Keratinocyte (primary cell): ENCODE measurements at regions not wholly inside any gene's neighbourhood (a gene's known extent, or its start where the extent isn't known, plus 50 kb on each side); places are given as distances from the start of the nearest gene placed in this dataset.

ENCODE experiments used
- EZH2 ChIP-seq: IDR thresholded peaks from one replicate; pipeline ENCODE4 v1.6.1; 2012; ENCODE audit warnings: inconsistent platforms, mild to moderate bottlenecking, low read length, moderate library complexity
- TF ChIP-seq, protein P1 (sequence below), 3 experiments: IDR thresholded peaks in 1 of 3; conservative IDR thresholded peaks in 1 of 3; optimal IDR thresholded peaks in 1 of 3; 2 replicates in 2 of 3; 3 replicates in 1 of 3; pipeline versions ENCODE3 to v1.5.1; 2011; ENCODE audit warnings: low read length in 3 of 3, mild to moderate bottlenecking in 3 of 3, moderate library complexity in 2 of 3, control low read depth in 1 of 3, inconsistent platforms in 1 of 3; ENCODE audit not compliant: insufficient read depth in 2 of 3; ENCODE audit errors: extremely low read depth in 1 of 3

DNA sequence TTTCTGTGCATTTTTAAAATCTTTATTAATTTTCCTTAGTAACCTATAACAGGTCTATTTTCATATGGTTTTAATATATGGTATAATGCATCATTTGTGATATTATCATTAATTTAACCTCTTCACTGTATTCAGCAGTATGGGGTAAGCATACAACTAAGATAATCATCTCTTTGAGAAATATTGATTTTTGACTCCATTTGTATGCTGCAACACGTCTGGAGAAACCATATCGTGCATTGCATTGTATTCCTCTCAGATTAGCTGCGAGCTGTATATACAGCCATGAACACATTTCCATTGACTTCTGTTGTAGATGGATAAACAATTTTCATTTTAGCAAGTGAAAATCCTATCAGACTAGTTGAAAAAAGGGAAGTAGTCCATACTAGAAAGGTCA is 2275.8 kb upstream of the PCDH20 start:
- TF ChIP-seq, protein P1, sequence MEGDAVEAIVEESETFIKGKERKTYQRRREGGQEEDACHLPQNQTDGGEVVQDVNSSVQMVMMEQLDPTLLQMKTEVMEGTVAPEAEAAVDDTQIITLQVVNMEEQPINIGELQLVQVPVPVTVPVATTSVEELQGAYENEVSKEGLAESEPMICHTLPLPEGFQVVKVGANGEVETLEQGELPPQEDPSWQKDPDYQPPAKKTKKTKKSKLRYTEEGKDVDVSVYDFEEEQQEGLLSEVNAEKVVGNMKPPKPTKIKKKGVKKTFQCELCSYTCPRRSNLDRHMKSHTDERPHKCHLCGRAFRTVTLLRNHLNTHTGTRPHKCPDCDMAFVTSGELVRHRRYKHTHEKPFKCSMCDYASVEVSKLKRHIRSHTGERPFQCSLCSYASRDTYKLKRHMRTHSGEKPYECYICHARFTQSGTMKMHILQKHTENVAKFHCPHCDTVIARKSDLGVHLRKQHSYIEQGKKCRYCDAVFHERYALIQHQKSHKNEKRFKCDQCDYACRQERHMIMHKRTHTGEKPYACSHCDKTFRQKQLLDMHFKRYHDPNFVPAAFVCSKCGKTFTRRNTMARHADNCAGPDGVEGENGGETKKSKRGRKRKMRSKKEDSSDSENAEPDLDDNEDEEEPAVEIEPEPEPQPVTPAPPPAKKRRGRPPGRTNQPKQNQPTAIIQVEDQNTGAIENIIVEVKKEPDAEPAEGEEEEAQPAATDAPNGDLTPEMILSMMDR (optimal IDR thresholded peaks at IDR 0.05 in 1 of 3, IDR thresholded peaks at IDR 0.05 in 1 of 3, conservative IDR thresholded peaks at IDR 0.05 in 1 of 3; ENCODE audit: extremely low read depth in 1 of 3, insufficient read depth in 2 of 3, low read length in 3 of 3): no peak
- no peak for TF ChIP-seq EZH2
